ENCODE measurements at regions not wholly inside any gene's neighbourhood (a gene's known extent, or its start where the extent isn't known, plus 50 kb on each side); places are given as distances from the start of the nearest gene placed in this dataset.

DNA sequence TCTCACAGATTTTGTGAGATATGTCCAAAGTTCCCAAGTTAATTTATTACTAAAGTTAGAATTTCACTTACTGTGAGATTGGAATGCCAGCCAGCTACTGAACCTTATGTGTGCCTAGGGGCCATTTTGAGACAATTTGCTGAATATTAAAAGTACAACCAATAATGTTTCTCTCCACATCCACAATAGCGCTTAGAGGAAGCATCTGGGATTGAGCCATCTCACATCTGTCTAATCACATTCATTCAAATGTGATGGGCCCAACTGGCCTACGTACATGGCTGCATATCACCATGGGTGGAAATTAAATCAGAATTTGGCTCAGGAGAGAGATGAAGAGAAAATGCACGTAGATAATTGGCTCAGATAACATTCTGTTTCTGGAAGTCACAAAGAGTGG lies 1294.0 kb downstream of the AACS start:
- no peak for TF ChIP-seq CTCF (conservative IDR thresholded peaks at IDR 0.05)
- TF ChIP-seq ZFX (IDR thresholded peaks at IDR 0.05): no peak
